Astrocyte (in vitro differentiated cells and primary cell): ENCODE measurements at regions not wholly inside any gene's neighbourhood (a gene's known extent, or its start where the extent isn't known, plus 50 kb on each side); places are given as distances from the start of the nearest gene placed in this dataset.

Source experiments
- CTCF ChIP-seq: IDR thresholded peaks from 2 replicates; pipeline ENCODE4 v1.5.1; 2011; ENCODE audit warnings: low read depth, mild to moderate bottlenecking, inconsistent platforms, low read length, moderate library complexity; ENCODE audit not compliant: insufficient read depth
- EZH2 ChIP-seq: IDR thresholded peaks from 2 replicates; pipeline ENCODE4 v1.6.1; 2012; ENCODE audit warnings: mild to moderate bottlenecking, low read length, inconsistent platforms; ENCODE audit not compliant: insufficient read depth

GRCh38 chr17:21508211-21508610, 132.1 kb downstream of the KCNJ12 start:
- no peak for TF ChIP-seq CTCF
- TF ChIP-seq EZH2: no peak
